ENCODE measurements at regions not wholly inside any gene's neighbourhood (a gene's known extent, or its start where the extent isn't known, plus 50 kb on each side); places are given as distances from the start of the nearest gene placed in this dataset.
"Not testable (repeated sequence)": the region's sequence is repeated elsewhere in the genome, so short reads cannot be mapped to it uniquely, and the experiment has no call there.

GRCh38 chr6:51214442-51214841 is 395.8 kb downstream of the TFAP2B start:
- Mint-ChIP-seq H3K4me1 (ENCODE audit: low read depth) (no peaks in the 10 kb centered on the region), H3K27ac (no peak overlapping the region)

GRCh38 chr6:51218181-51218580 is 399.5 kb downstream of the TFAP2B start:
- H3K9me3 Mint-ChIP-seq (ENCODE audit: low read depth) = no peaks in the 10 kb centered on the region
- H3K27ac Mint-ChIP-seq = no peak overlapping the region
- no peak overlapping the region for H3K4me3 Mint-ChIP-seq
- H3K27me3 Mint-ChIP-seq = peaks cover 2% of the 10 kb centered on the region
- no peaks in the 10 kb centered on the region for H3K4me1 Mint-ChIP-seq (ENCODE audit: low read depth)
- no peaks in the 10 kb centered on the region for H3K36me3 Mint-ChIP-seq

More at GRCh38 chr6:51214442-51214841, 395.8 kb downstream of the TFAP2B start:
- H3K4me3 Mint-ChIP-seq = no peak overlapping the region
- no peaks in the 10 kb centered on the region for H3K9me3 Mint-ChIP-seq (ENCODE audit: low read depth)
- H3K27me3 Mint-ChIP-seq = peaks cover 1% of the 10 kb centered on the region
- no peaks in the 10 kb centered on the region for H3K36me3 Mint-ChIP-seq

- H3K9me3 Mint-ChIP-seq (ENCODE audit: low read depth); H3K27ac Mint-ChIP-seq; H3K36me3 Mint-ChIP-seq; H3K27me3 Mint-ChIP-seq; H3K4me3 Mint-ChIP-seq; H3K4me1 Mint-ChIP-seq (ENCODE audit: low read depth): not testable (repeated sequence)
These were observed 406.0 kb downstream of the TFAP2B start for GRCh38 chr6:51224580-51225240.

- Mint-ChIP-seq H3K36me3 (no peaks in the 10 kb centered on the region), H3K27me3 (no peaks in the 10 kb centered on the region), H3K4me1 (ENCODE audit: low read depth) (no peaks in the 10 kb centered on the region), H3K27ac (no peak overlapping the region), H3K9me3 (ENCODE audit: low read depth) (peaks cover 5% of the 10 kb centered on the region), H3K4me3 (no peak overlapping the region)
These were observed 422.7 kb downstream of the TFAP2B start for GRCh38 chr6:51241376-51241775.

GRCh38 chr6:51249798-51250197 is 431.1 kb downstream of the TFAP2B start:
- H3K27ac Mint-ChIP-seq = no peak overlapping the region
- no peaks in the 10 kb centered on the region for H3K4me1 Mint-ChIP-seq (ENCODE audit: low read depth)
- H3K27me3 Mint-ChIP-seq = no peaks in the 10 kb centered on the region
- no peaks in the 10 kb centered on the region for H3K36me3 Mint-ChIP-seq
- no peaks in the 10 kb centered on the region for H3K9me3 Mint-ChIP-seq (ENCODE audit: low read depth)
- H3K4me3 Mint-ChIP-seq = no peak overlapping the region

GRCh38 chr6:51250317-51250716 is 431.6 kb downstream of the TFAP2B start:
- H3K27ac Mint-ChIP-seq = no peak overlapping the region
- no peaks in the 10 kb centered on the region for H3K4me1 Mint-ChIP-seq (ENCODE audit: low read depth)
- no peaks in the 10 kb centered on the region for H3K36me3 Mint-ChIP-seq
- H3K27me3 Mint-ChIP-seq = no peaks in the 10 kb centered on the region
- H3K9me3 Mint-ChIP-seq (ENCODE audit: low read depth) = no peaks in the 10 kb centered on the region
- no peak overlapping the region for H3K4me3 Mint-ChIP-seq

GRCh38 chr6:51257938-51258337 is 439.3 kb downstream of the TFAP2B start:
- H3K4me3 Mint-ChIP-seq = no peak overlapping the region
- no peak overlapping the region for H3K27ac Mint-ChIP-seq
- H3K9me3 Mint-ChIP-seq (ENCODE audit: low read depth) = no peaks in the 10 kb centered on the region
- no peaks in the 10 kb centered on the region for H3K4me1 Mint-ChIP-seq (ENCODE audit: low read depth)
- no peaks in the 10 kb centered on the region for H3K36me3 Mint-ChIP-seq
- no peaks in the 10 kb centered on the region for H3K27me3 Mint-ChIP-seq

GRCh38 chr6:51260003-51260402 is 441.3 kb downstream of the TFAP2B start:
- Mint-ChIP-seq H3K4me1 (ENCODE audit: low read depth) (no peaks in the 10 kb centered on the region), H3K4me3 (no peak overlapping the region), H3K27me3 (no peaks in the 10 kb centered on the region), H3K36me3 (no peaks in the 10 kb centered on the region), H3K27ac (no peak overlapping the region), H3K9me3 (ENCODE audit: low read depth) (no peaks in the 10 kb centered on the region)

- H3K36me3 Mint-ChIP-seq = no peaks in the 10 kb centered on the region
- H3K4me3 Mint-ChIP-seq = no peak overlapping the region
- no peaks in the 10 kb centered on the region for H3K9me3 Mint-ChIP-seq (ENCODE audit: low read depth)
- no peak overlapping the region for H3K27ac Mint-ChIP-seq
- H3K27me3 Mint-ChIP-seq = no peaks in the 10 kb centered on the region
- H3K4me1 Mint-ChIP-seq (ENCODE audit: low read depth) = no peaks in the 10 kb centered on the region
These were observed 443.0 kb downstream of the TFAP2B start for GRCh38 chr6:51261691-51262090.

- Mint-ChIP-seq H3K27me3 (no peaks in the 10 kb centered on the region), H3K9me3 (ENCODE audit: low read depth) (no peaks in the 10 kb centered on the region), H3K4me1 (ENCODE audit: low read depth) (no peaks in the 10 kb centered on the region), H3K4me3 (no peak overlapping the region), H3K27ac (no peak overlapping the region), H3K36me3 (no peaks in the 10 kb centered on the region)
These were observed 446.8 kb downstream of the TFAP2B start for GRCh38 chr6:51265426-51265825.

- H3K27ac Mint-ChIP-seq = no peak overlapping the region
- H3K27me3 Mint-ChIP-seq = no peaks in the 10 kb centered on the region
- H3K9me3 Mint-ChIP-seq (ENCODE audit: low read depth) = peaks cover 4% of the 10 kb centered on the region
- no peak overlapping the region for H3K4me3 Mint-ChIP-seq
- H3K4me1 Mint-ChIP-seq (ENCODE audit: low read depth) = no peaks in the 10 kb centered on the region
- no peaks in the 10 kb centered on the region for H3K36me3 Mint-ChIP-seq
These were observed 447.9 kb downstream of the TFAP2B start for GRCh38 chr6:51266604-51267003.

GRCh38 chr6:51268666-51269065 is 450.0 kb downstream of the TFAP2B start:
- no peaks in the 10 kb centered on the region for H3K27me3 Mint-ChIP-seq
- no peak overlapping the region for H3K4me3 Mint-ChIP-seq
- H3K27ac Mint-ChIP-seq = no peak overlapping the region
- no peaks in the 10 kb centered on the region for H3K36me3 Mint-ChIP-seq
- no peaks in the 10 kb centered on the region for H3K4me1 Mint-ChIP-seq (ENCODE audit: low read depth)
- H3K9me3 Mint-ChIP-seq (ENCODE audit: low read depth) = peaks cover 10% of the 10 kb centered on the region

GRCh38 chr6:51269876-51270275 is 451.2 kb downstream of the TFAP2B start:
- Mint-ChIP-seq H3K27me3 (no peaks in the 10 kb centered on the region), H3K9me3 (ENCODE audit: low read depth) (peaks cover 10% of the 10 kb centered on the region), H3K27ac (no peak overlapping the region), H3K36me3 (no peaks in the 10 kb centered on the region), H3K4me3 (no peak overlapping the region), H3K4me1 (ENCODE audit: low read depth) (no peaks in the 10 kb centered on the region)

GRCh38 chr6:51271615-51272014 is 452.9 kb downstream of the TFAP2B start:
- Mint-ChIP-seq H3K27ac (no peak overlapping the region), H3K4me1 (ENCODE audit: low read depth) (no peaks in the 10 kb centered on the region), H3K27me3 (no peaks in the 10 kb centered on the region)

GRCh38 chr6:51273228-51273961 is 454.7 kb downstream of the TFAP2B start:
- Mint-ChIP-seq H3K4me1 (ENCODE audit: low read depth) (no peaks in the 10 kb centered on the region), H3K27me3 (no peaks in the 10 kb centered on the region), H3K36me3 (no peaks in the 10 kb centered on the region), H3K27ac (no peak overlapping the region), H3K9me3 (ENCODE audit: low read depth) (peaks cover 10% of the 10 kb centered on the region), H3K4me3 (no peak overlapping the region)

More at GRCh38 chr6:51271615-51272014, 452.9 kb downstream of the TFAP2B start:
- H3K4me3 Mint-ChIP-seq = no peak overlapping the region
- H3K36me3 Mint-ChIP-seq = no peaks in the 10 kb centered on the region
- H3K9me3 Mint-ChIP-seq (ENCODE audit: low read depth) = peaks cover 10% of the 10 kb centered on the region

GRCh38 chr6:51277474-51277873 is 458.8 kb downstream of the TFAP2B start:
- Mint-ChIP-seq H3K36me3 (no peaks in the 10 kb centered on the region), H3K4me1 (ENCODE audit: low read depth) (no peaks in the 10 kb centered on the region), H3K27ac (no peak overlapping the region), H3K27me3 (no peaks in the 10 kb centered on the region), H3K9me3 (ENCODE audit: low read depth) (peaks cover 6% of the 10 kb centered on the region), H3K4me3 (no peak overlapping the region)

Data from activated naive CD8-positive, alpha-beta T cell (primary cell).